IMR-90 (cell line): ENCODE measurements at regions not wholly inside any gene's neighbourhood (a gene's known extent, or its start where the extent isn't known, plus 50 kb on each side); places are given as distances from the start of the nearest gene placed in this dataset.
A peak's percentile ranks its signal among the peaks of the same experiment; 100 is the strongest.

ENCODE experiments used
- ATAC-seq: fragments of 200-7000 bp; cut with Tn5 transposase; 2 replicates; pipeline ENCODE4 v1.9.1; 2020; ENCODE audit warnings: low read depth, mild to moderate bottlenecking, moderate library complexity
- BruUV-seq: library from RNA; stranded (reverse); fragments of 400-500 nt; replicated peaks from 2 replicates; lab custom pipeline; 2021; lab: Mats Ljungman, UMichigan
- CTCF ChIA-PET: fragments of 300-600 bp; formaldehyde crosslinking; extraction: SDS; loops from one replicate; lab custom pipeline; 2021; ENCODE audit warnings: antibody characterized with exemption; lab: Yijun Ruan, JAX
- POLR2A ChIA-PET: fragments of 300-600 bp; sonication (Branson Sonifier 250); formaldehyde crosslinking; loops from one replicate; lab custom pipeline; 2022; ENCODE audit warnings: antibody characterized with exemption; ENCODE audit not compliant: unreplicated experiment; lab: Charles Lee
- DNase-seq: peaks from one replicate; pipeline ENCODE4 v3.0.0; 2013
- H2AFZ ChIP-seq: replicated peaks from 2 replicates; pipeline ENCODE3; 2013; ENCODE audit warnings: low read length, mild to moderate bottlenecking; ENCODE audit not compliant: poor library complexity
- H2AK5ac ChIP-seq: 2 replicates; pipeline ENCODE4 v1.6.1; 2013; ENCODE audit warnings: low read depth, low read length, inconsistent platforms
- H2AK9ac ChIP-seq: replicated peaks from 2 replicates; pipeline ENCODE3; 2013; ENCODE audit warnings: mild to moderate bottlenecking, low read depth, low read length, moderate library complexity; ENCODE audit not compliant: poor library complexity
- H2BK120ac ChIP-seq: 2 replicates; pipeline ENCODE4 v1.6.1; 2013; ENCODE audit warnings: low read depth, low read length, inconsistent platforms
- H2BK15ac ChIP-seq: 3 replicates; pipeline ENCODE4 v1.6.1; 2013; ENCODE audit warnings: low read depth, low read length, inconsistent platforms
- H2BK20ac ChIP-seq: 2 replicates; pipeline ENCODE4 v1.6.1; 2013; ENCODE audit warnings: low read depth, mild to moderate bottlenecking, inconsistent platforms, low read length, moderate library complexity
- H2BK5ac ChIP-seq: 2 replicates; pipeline ENCODE4 v1.6.1; 2013; ENCODE audit warnings: mild to moderate bottlenecking, low read depth, low read length, inconsistent platforms; ENCODE audit not compliant: poor library complexity, severe bottlenecking
- H3K14ac ChIP-seq: replicated peaks from 2 replicates; pipeline ENCODE4 v1.6.1; 2013; ENCODE audit warnings: low read depth, low read length, inconsistent platforms
- H3K18ac ChIP-seq: 2 replicates; pipeline ENCODE4 v1.6.1; 2013; ENCODE audit warnings: low read depth, low read length, control low read depth
- H3K23ac ChIP-seq: 2 replicates; pipeline ENCODE4 v1.6.1; 2013; ENCODE audit warnings: low read depth, low read length, inconsistent platforms
- H3K27ac ChIP-seq: 2 replicates; pipeline ENCODE4 v1.5.1; 2013; ENCODE audit warnings: mild to moderate bottlenecking, control low read depth, low read length; ENCODE audit not compliant: insufficient read depth
- H3K27me3 ChIP-seq: 2 replicates; pipeline ENCODE4 v1.6.1; 2013; ENCODE audit warnings: low read length; ENCODE audit not compliant: control insufficient read depth, insufficient read depth
- H3K36me3 ChIP-seq: 2 replicates; pipeline ENCODE4 v1.6.1; 2013; ENCODE audit warnings: low read length, mixed read lengths; ENCODE audit not compliant: control insufficient read depth, insufficient read depth
- H3K4ac ChIP-seq: 2 replicates; pipeline ENCODE4 v1.6.1; 2013; ENCODE audit warnings: low read depth, low read length, inconsistent platforms
- H3K4me1 ChIP-seq: 2 replicates; pipeline ENCODE4 v1.6.1; 2013; ENCODE audit warnings: low read length, mixed read lengths; ENCODE audit not compliant: control insufficient read depth, insufficient read depth
- H3K4me2 ChIP-seq: 2 replicates; pipeline ENCODE4 v1.6.1; 2013; ENCODE audit warnings: low read depth, mild to moderate bottlenecking, control low read depth, low read length, moderate library complexity
- H3K4me3 ChIP-seq: 2 replicates; pipeline ENCODE4 v1.5.1; 2013; ENCODE audit warnings: low read depth, mild to moderate bottlenecking, control low read depth, low read length, moderate library complexity; ENCODE audit not compliant: insufficient read depth
- H3K56ac ChIP-seq: 2 replicates; pipeline ENCODE4 v1.6.1; 2013; ENCODE audit warnings: low read length, inconsistent platforms; ENCODE audit not compliant: insufficient read depth; ENCODE audit errors: extremely low read depth
- H3K79me1 ChIP-seq, 2 experiments: 2 replicates each; pipeline ENCODE4 v1.6.1; 2013; ENCODE audit warnings: low read length in 2 of 2, inconsistent platforms in 1 of 2, low read depth in 1 of 2
- H3K9ac ChIP-seq: 2 replicates; pipeline ENCODE4 v1.6.1; 2013; ENCODE audit warnings: low read depth, low read length, control low read depth
- H3K9me1 ChIP-seq: 2 replicates; pipeline ENCODE4 v1.6.1; 2013; ENCODE audit warnings: low read length, inconsistent platforms; ENCODE audit not compliant: insufficient read depth
- H3K9me3 ChIP-seq: 2 replicates; pipeline ENCODE4 v1.6.1; 2013; ENCODE audit warnings: low read length; ENCODE audit not compliant: control insufficient read depth, insufficient read depth
- H4K20me1 ChIP-seq: 2 replicates; pipeline ENCODE4 v1.6.1; 2013; ENCODE audit warnings: low read length, inconsistent platforms; ENCODE audit not compliant: insufficient read depth
- H4K5ac ChIP-seq: 2 replicates; pipeline ENCODE4 v1.6.1; 2013; ENCODE audit warnings: mild to moderate bottlenecking, low read depth, low read length, control low read depth
- H4K8ac ChIP-seq, 2 experiments: 2 replicates each; pipeline ENCODE4 v1.6.1; 2013; ENCODE audit warnings: low read depth in 2 of 2, low read length in 2 of 2, control low read depth in 1 of 2, inconsistent platforms in 1 of 2
- H4K91ac ChIP-seq: 2 replicates; pipeline ENCODE4 v1.6.1; 2013; ENCODE audit warnings: low read depth, low read length, inconsistent platforms; ENCODE audit not compliant: insufficient read depth
- BHLHE40 ChIP-seq: fragments of 150-350 bp; IDR thresholded peaks from 2 replicates; pipeline ENCODE4 v1.6.1; 2016; ENCODE audit warnings: mild to moderate bottlenecking, low read depth, low read length
- CEBPB ChIP-seq: IDR thresholded peaks from 2 replicates; pipeline ENCODE4 v1.6.1; 2012; ENCODE audit warnings: low read depth, low read length, improper control_type of control experiment
- CHD1 ChIP-seq: IDR thresholded peaks from 2 replicates; pipeline ENCODE4 v1.6.1; 2012; ENCODE audit warnings: low read depth, low read length, improper control_type of control experiment
- CTCF ChIP-seq: conservative IDR thresholded peaks from 2 replicates; pipeline ENCODE4 v1.5.1; 2012; ENCODE audit warnings: mild to moderate bottlenecking, low read depth, low read length, improper control_type of control experiment
- ELK1 ChIP-seq: fragments of 150-350 bp; IDR thresholded peaks from 2 replicates; pipeline ENCODE4 v1.6.1; 2016; ENCODE audit warnings: low read depth, mild to moderate bottlenecking, low read length, moderate library complexity, borderline replicate concordance
- FOS ChIP-seq: fragments of 150-350 bp; IDR thresholded peaks from 2 replicates; pipeline ENCODE4 v1.6.1; 2016; ENCODE audit warnings: low read depth, low read length
- MAFK ChIP-seq: IDR thresholded peaks from 2 replicates; pipeline ENCODE4 v1.6.1; 2012; ENCODE audit warnings: low read depth, low read length, improper control_type of control experiment
- MAZ ChIP-seq: IDR thresholded peaks from 2 replicates; pipeline ENCODE4 v1.6.1; 2012; ENCODE audit warnings: low read depth, mild to moderate bottlenecking, low read length, improper control_type of control experiment, moderate library complexity, borderline replicate concordance
- MXI1 ChIP-seq: IDR thresholded peaks from 2 replicates; pipeline ENCODE4 v1.6.1; 2012; ENCODE audit warnings: low read depth, mild to moderate bottlenecking, low read length, moderate library complexity, borderline replicate concordance
- NFE2L2 ChIP-seq: fragments of 150-350 bp; IDR thresholded peaks from 2 replicates; pipeline ENCODE4 v1.6.1; 2016; ENCODE audit warnings: low read depth, mild to moderate bottlenecking, low read length
- POLR2A ChIP-seq: IDR thresholded peaks from 2 replicates; pipeline ENCODE4 v1.6.1; 2012; ENCODE audit warnings: mild to moderate bottlenecking, low read depth, low read length
- RAD21 ChIP-seq: IDR thresholded peaks from 2 replicates; pipeline ENCODE4 v1.6.1; 2012; ENCODE audit warnings: low read length, improper control_type of control experiment
- RCOR1 ChIP-seq: IDR thresholded peaks from 2 replicates; pipeline ENCODE4 v1.6.1; 2012; ENCODE audit warnings: mild to moderate bottlenecking, low read length, improper control_type of control experiment; ENCODE audit not compliant: insufficient replicate concordance
- RFX5 ChIP-seq: IDR thresholded peaks from 2 replicates; pipeline ENCODE4 v1.8.0; 2012; ENCODE audit warnings: low read depth, mild to moderate bottlenecking, low read length, moderate library complexity
- SMC3 ChIP-seq: fragments of 150-350 bp; IDR thresholded peaks from 2 replicates; pipeline ENCODE4 v1.6.1; 2016; ENCODE audit warnings: low read depth, mild to moderate bottlenecking, antibody characterized with exemption, low read length, moderate library complexity
- USF2 ChIP-seq: fragments of 150-350 bp; IDR thresholded peaks from 2 replicates; pipeline ENCODE4 v1.6.1; 2017; ENCODE audit warnings: mild to moderate bottlenecking, antibody characterized with exemption, low read length, low read depth
- WGBS, 2 experiments: methylation state at CpG; one replicate each; pipeline versions ENCODE4 v1.1.5 to v1.1.7; 2013; ENCODE audit warnings: missing lambda C conversion rate in 2 of 2; ENCODE audit not compliant: insufficient read length in 1 of 2; ENCODE audit errors: extremely low coverage in 2 of 2; 5-methylcytosine and 5-hydroxymethylcytosine counted together
- dilution Hi-C: fragments of 300-500 bp; cut with HindIII; formaldehyde crosslinking; loops from one replicate; pipeline ENCODE4 v1.14.3; 2018; ENCODE audit warnings: low sequenced_read_pairs; ENCODE audit not compliant: unreplicated experiment
- in situ Hi-C: fragments of 300-500 bp; cut with MboI; formaldehyde crosslinking; loops from 3 replicates; pipeline ENCODE4 v1.14.3; 2019; ENCODE audit warnings: low sequenced_read_pairs, inconsistent platforms, mixed read lengths
- intact Hi-C: fragments of 100-400 bp; cut with micrococcal nuclease; formaldehyde crosslinking; loops from 2 replicates; pipeline ENCODE4 v1.10.0; 2022

- Histone ChIP-seq H2BK20ac (no peak overlapping the region), H3K14ac (no peak overlapping the region), H3K4me2 (no peak overlapping the region), H3K36me3 (no peaks in the 10 kb centered on the region), H3K9me3 (no peaks in the 10 kb centered on the region), H3K18ac (no peak overlapping the region), H3K9me1 (no peaks in the 10 kb centered on the region), H3K4me3 (no peak overlapping the region), H4K91ac (no peak overlapping the region), H2AK9ac (no peak overlapping the region), H2AFZ (no peak overlapping the region), H2BK15ac (no peak overlapping the region), H3K27me3 (no peaks in the 10 kb centered on the region), H3K27ac (no peak overlapping the region), H3K9ac (no peak overlapping the region), H4K8ac (no peak overlapping the region), H3K23ac (no peak overlapping the region), H2BK5ac (no peak overlapping the region), H2AK5ac (no peak overlapping the region), H3K4ac (no peak overlapping the region), H3K79me1 (no peaks in the 10 kb centered on the region), H3K56ac (no peak overlapping the region), H2BK120ac (no peak overlapping the region), H3K4me1 (no peaks in the 10 kb centered on the region), H4K20me1 (no peaks in the 10 kb centered on the region), H4K5ac (no peak overlapping the region)
- in situ Hi-C loops: no loop called here
- no CpG with 5 or more reads among the region's 4 CpGs for WGBS, 2 experiments
- TF ChIP-seq POLR2A (no peak), FOS (no peak), NFE2L2 (no peak), BHLHE40 (no peak), CHD1 (no peak), ELK1 (no peak), RFX5 (no peak), CTCF (no peak), USF2 (no peak), MAFK (no peak), RCOR1 (no peak), RAD21 (no peak), MXI1 (no peak), CEBPB (no peak), MAZ (no peak), SMC3 (no peak)
- dilution Hi-C loops: no loop called here
- intact Hi-C loops: no loop called here
- ChIA-PET POLR2A (no interaction called here), CTCF (interaction anchor here (0.6 kb wide), 2 partner anchors 9 to 11 kb away, joined by 3 read pairs; no protein-coding TSS in a partner anchor)
- no peak for ATAC-seq
- BruUV-seq: no TSS peak
- peak; percentile 10 for DNase-seq
These were observed 407.4 kb upstream of the TLE4 start for GRCh38 chr9:79164406-79164805.
